PFSK-1 (cell line): ENCODE measurements at regions not wholly inside any gene's neighbourhood (a gene's known extent, or its start where the extent isn't known, plus 50 kb on each side); places are given as distances from the start of the nearest gene placed in this dataset.

Experiments used
- FOXP2 ChIP-seq: optimal IDR thresholded peaks from 2 replicates; pipeline ENCODE3; 2011; ENCODE audit warnings: borderline replicate concordance, control low read depth, inconsistent platforms; ENCODE audit not compliant: insufficient read depth; ENCODE audit errors: extremely low read length, extremely low read depth
- POLR2AphosphoS5 ChIP-seq: IDR thresholded peaks from 2 replicates; pipeline ENCODE4 v1.6.1; 2012; ENCODE audit warnings: low read depth, mild to moderate bottlenecking, control low read depth, low read length, moderate library complexity
- SIN3A ChIP-seq: IDR thresholded peaks from 2 replicates; pipeline ENCODE4 v1.6.1; 2012; ENCODE audit warnings: mild to moderate bottlenecking, low read length, moderate library complexity, borderline replicate concordance; ENCODE audit not compliant: insufficient read depth
- TAF1 ChIP-seq: IDR thresholded peaks from 2 replicates; pipeline ENCODE4 v1.6.1; 2012; ENCODE audit warnings: low read length, control low read depth, borderline replicate concordance; ENCODE audit not compliant: insufficient read depth
- TF ChIP-seq, protein P1 (sequence below), 2 experiments: IDR thresholded peaks; 2 replicates each; pipeline versions ENCODE4 v1.6.1 to v1.8.0; 2011 to 2012; ENCODE audit warnings: low read depth in 2 of 2, low read length in 2 of 2, control low read depth in 1 of 2, inconsistent platforms in 1 of 2, mild to moderate bottlenecking in 1 of 2, moderate library complexity in 1 of 2; ENCODE audit not compliant: insufficient read depth in 1 of 2

GRCh38 chr2:217090884-217091283 lies 231.0 kb upstream of the TNP1 start:
- TF ChIP-seq, protein P1, sequence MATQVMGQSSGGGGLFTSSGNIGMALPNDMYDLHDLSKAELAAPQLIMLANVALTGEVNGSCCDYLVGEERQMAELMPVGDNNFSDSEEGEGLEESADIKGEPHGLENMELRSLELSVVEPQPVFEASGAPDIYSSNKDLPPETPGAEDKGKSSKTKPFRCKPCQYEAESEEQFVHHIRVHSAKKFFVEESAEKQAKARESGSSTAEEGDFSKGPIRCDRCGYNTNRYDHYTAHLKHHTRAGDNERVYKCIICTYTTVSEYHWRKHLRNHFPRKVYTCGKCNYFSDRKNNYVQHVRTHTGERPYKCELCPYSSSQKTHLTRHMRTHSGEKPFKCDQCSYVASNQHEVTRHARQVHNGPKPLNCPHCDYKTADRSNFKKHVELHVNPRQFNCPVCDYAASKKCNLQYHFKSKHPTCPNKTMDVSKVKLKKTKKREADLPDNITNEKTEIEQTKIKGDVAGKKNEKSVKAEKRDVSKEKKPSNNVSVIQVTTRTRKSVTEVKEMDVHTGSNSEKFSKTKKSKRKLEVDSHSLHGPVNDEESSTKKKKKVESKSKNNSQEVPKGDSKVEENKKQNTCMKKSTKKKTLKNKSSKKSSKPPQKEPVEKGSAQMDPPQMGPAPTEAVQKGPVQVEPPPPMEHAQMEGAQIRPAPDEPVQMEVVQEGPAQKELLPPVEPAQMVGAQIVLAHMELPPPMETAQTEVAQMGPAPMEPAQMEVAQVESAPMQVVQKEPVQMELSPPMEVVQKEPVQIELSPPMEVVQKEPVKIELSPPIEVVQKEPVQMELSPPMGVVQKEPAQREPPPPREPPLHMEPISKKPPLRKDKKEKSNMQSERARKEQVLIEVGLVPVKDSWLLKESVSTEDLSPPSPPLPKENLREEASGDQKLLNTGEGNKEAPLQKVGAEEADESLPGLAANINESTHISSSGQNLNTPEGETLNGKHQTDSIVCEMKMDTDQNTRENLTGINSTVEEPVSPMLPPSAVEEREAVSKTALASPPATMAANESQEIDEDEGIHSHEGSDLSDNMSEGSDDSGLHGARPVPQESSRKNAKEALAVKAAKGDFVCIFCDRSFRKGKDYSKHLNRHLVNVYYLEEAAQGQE (IDR thresholded peaks at IDR 0.05; ENCODE audit: insufficient read depth in 1 of 2, low read depth in 2 of 2, low read length in 2 of 2) = no peak
- TF ChIP-seq POLR2AphosphoS5 = no peak
- no peak for TF ChIP-seq TAF1
- TF ChIP-seq SIN3A = no peak
- TF ChIP-seq FOXP2 = no peak

GRCh38 chr2:217090024-217090473 lies 230.2 kb upstream of the TNP1 start:
- TF ChIP-seq SIN3A (no peak), FOXP2 (no peak), TAF1 (no peak), POLR2AphosphoS5 (no peak)
- TF ChIP-seq, protein P1 (IDR thresholded peaks at IDR 0.05; ENCODE audit: insufficient read depth in 1 of 2, low read depth in 2 of 2, low read length in 2 of 2) = no peak

DNA sequence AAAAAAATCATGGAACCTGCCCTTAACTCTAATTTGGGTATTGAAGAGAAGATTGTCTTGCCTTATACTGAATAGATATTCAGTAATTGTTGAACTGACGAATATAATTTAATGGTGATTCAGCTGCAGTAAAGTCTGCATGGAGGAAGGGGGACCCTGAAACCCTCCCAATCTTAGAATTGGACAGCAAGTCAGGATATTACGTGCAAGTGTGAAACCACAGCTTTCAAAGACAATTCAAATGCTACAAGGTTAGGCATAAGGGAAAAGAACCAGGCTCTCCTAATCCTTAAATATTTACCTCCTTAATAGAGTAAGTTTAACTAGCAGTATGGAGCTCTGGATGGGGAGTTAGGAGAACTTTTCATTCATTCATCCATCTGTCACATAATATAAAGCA lies 226.9 kb upstream of the TNP1 start:
- TF ChIP-seq, protein P1 (IDR thresholded peaks at IDR 0.05; ENCODE audit: insufficient read depth in 1 of 2, low read depth in 2 of 2, low read length in 2 of 2) = no peak
- TF ChIP-seq TAF1 (no peak), SIN3A (no peak), POLR2AphosphoS5 (no peak), FOXP2 (no peak)

GRCh38 chr2:217086038-217086522 lies 226.2 kb upstream of the TNP1 start:
- TF ChIP-seq FOXP2 (no peak), TAF1 (no peak)

DNA sequence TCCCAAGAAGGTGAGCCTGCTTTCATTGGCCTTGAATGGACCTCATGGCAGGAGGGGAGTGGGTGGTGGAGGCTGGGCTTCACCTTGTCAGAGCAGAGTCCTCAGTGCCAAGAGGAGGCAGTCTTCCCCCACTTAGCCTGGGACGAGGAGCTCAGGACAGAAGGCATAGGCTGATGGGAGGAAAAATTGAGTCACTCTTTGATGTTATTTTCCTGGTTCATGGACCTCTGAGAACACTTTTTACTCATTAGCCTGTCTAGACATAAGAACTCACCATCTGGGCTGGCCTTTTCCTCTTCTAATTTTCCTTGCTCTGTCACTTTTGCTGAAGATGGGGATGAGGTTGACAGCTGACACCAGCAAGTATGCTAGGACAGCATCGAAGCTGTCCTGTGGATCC lies 225.7 kb upstream of the TNP1 start:
- TF ChIP-seq FOXP2 (no peak), POLR2AphosphoS5 (no peak), TAF1 (no peak), SIN3A (no peak)
- TF ChIP-seq, protein P1 (IDR thresholded peaks at IDR 0.05; ENCODE audit: insufficient read depth in 1 of 2, low read depth in 2 of 2, low read length in 2 of 2) = no peak
